ENCODE measurements at regions not wholly inside any gene's neighbourhood (a gene's known extent, or its start where the extent isn't known, plus 50 kb on each side); places are given as distances from the start of the nearest gene placed in this dataset.

GRCh38 chr5:168171901-168172759 lies 119.3 kb upstream of the WWC1 start:
- Histone ChIP-seq H3K27ac (no peak overlapping the region), H3K4me3 (no peak overlapping the region), H3K9me3 (no peaks in the 10 kb centered on the region), H3K36me3 (peaks cover 91% of the 10 kb centered on the region), H3K27me3 (no peaks in the 10 kb centered on the region), H3K9ac (no peak overlapping the region), H3K4me1 (no peaks in the 10 kb centered on the region), H3K4me2 (no peak overlapping the region), H4K20me1 (no peaks in the 10 kb centered on the region)
- TF ChIP-seq Cebpa-rat (IDR thresholded peaks at IDR 0.05): no peak

- no peak overlapping the region for H3K27ac ChIP-seq
Measured at GRCh38 chr5:168172760-168173223, 118.7 kb upstream of the WWC1 start.

GRCh38 chr5:168174376-168174775 lies 117.1 kb upstream of the WWC1 start:
- Histone ChIP-seq H3K9ac (no peak overlapping the region), H3K36me3 (peaks cover 89% of the 10 kb centered on the region), H4K20me1 (no peaks in the 10 kb centered on the region), H3K27ac (no peak overlapping the region), H3K9me3 (no peaks in the 10 kb centered on the region), H3K4me1 (no peaks in the 10 kb centered on the region), H3K4me3 (no peak overlapping the region), H3K4me2 (no peak overlapping the region), H3K27me3 (no peaks in the 10 kb centered on the region)
- TF ChIP-seq Cebpa-rat (IDR thresholded peaks at IDR 0.05): no peak

More at GRCh38 chr5:168172760-168173223, 118.7 kb upstream of the WWC1 start:
- Histone ChIP-seq H4K20me1 (no peaks in the 10 kb centered on the region), H3K9me3 (no peaks in the 10 kb centered on the region), H3K4me3 (no peak overlapping the region), H3K36me3 (peaks cover 91% of the 10 kb centered on the region), H3K27me3 (no peaks in the 10 kb centered on the region), H3K9ac (no peak overlapping the region), H3K4me1 (no peaks in the 10 kb centered on the region), H3K4me2 (no peak overlapping the region)
- no peak for TF ChIP-seq Cebpa-rat (IDR thresholded peaks at IDR 0.05)

GRCh38 chr5:168176251-168176650 lies 115.2 kb upstream of the WWC1 start:
- Histone ChIP-seq H3K27ac (no peak overlapping the region), H3K9ac (no peak overlapping the region), H4K20me1 (no peaks in the 10 kb centered on the region), H3K4me2 (no peak overlapping the region), H3K36me3 (peaks cover 89% of the 10 kb centered on the region), H3K9me3 (no peaks in the 10 kb centered on the region), H3K4me3 (no peak overlapping the region), H3K27me3 (no peaks in the 10 kb centered on the region), H3K4me1 (no peaks in the 10 kb centered on the region)
- no peak for TF ChIP-seq Cebpa-rat (IDR thresholded peaks at IDR 0.05)

GRCh38 chr5:168176941-168177340 lies 114.5 kb upstream of the WWC1 start:
- peaks cover 91% of the 10 kb centered on the region for H3K36me3 ChIP-seq
- no peaks in the 10 kb centered on the region for H3K27me3 ChIP-seq
- no peaks in the 10 kb centered on the region for H3K9me3 ChIP-seq

GRCh38 chr5:168177831-168178450 lies 113.5 kb upstream of the WWC1 start:
- Histone ChIP-seq H3K9ac (no peak overlapping the region), H3K27me3 (no peaks in the 10 kb centered on the region), H3K4me3 (no peak overlapping the region), H3K9me3 (no peaks in the 10 kb centered on the region), H3K4me2 (no peak overlapping the region), H3K36me3 (peaks cover 91% of the 10 kb centered on the region), H4K20me1 (no peaks in the 10 kb centered on the region), H3K4me1 (no peaks in the 10 kb centered on the region), H3K27ac (no peak overlapping the region)
- TF ChIP-seq Cebpa-rat (IDR thresholded peaks at IDR 0.05): no peak

More at GRCh38 chr5:168176941-168177340, 114.5 kb upstream of the WWC1 start:
- no peak for TF ChIP-seq Cebpa-rat (IDR thresholded peaks at IDR 0.05)
- H3K4me2 ChIP-seq: no peak overlapping the region
- no peak overlapping the region for H3K9ac ChIP-seq
- H3K4me3 ChIP-seq: no peak overlapping the region
- no peaks in the 10 kb centered on the region for H4K20me1 ChIP-seq
- no peaks in the 10 kb centered on the region for H3K4me1 ChIP-seq
- H3K27ac ChIP-seq: no peak overlapping the region

GRCh38 chr5:168179192-168179593 lies 112.3 kb upstream of the WWC1 start:
- Histone ChIP-seq H3K36me3 (peaks cover 91% of the 10 kb centered on the region), H3K4me2 (no peak overlapping the region), H3K27ac (no peak overlapping the region), H3K9ac (no peak overlapping the region), H4K20me1 (no peaks in the 10 kb centered on the region), H3K9me3 (no peaks in the 10 kb centered on the region), H3K4me3 (no peak overlapping the region), H3K27me3 (no peaks in the 10 kb centered on the region), H3K4me1 (no peaks in the 10 kb centered on the region)
- TF ChIP-seq Cebpa-rat (IDR thresholded peaks at IDR 0.05): no peak

- no peak for TF ChIP-seq Cebpa-rat (IDR thresholded peaks at IDR 0.05)
- H3K27ac ChIP-seq: no peak overlapping the region
- no peak overlapping the region for H3K4me3 ChIP-seq
- H3K9ac ChIP-seq: no peak overlapping the region
- H3K27me3 ChIP-seq: no peaks in the 10 kb centered on the region
- H3K36me3 ChIP-seq: peaks cover 89% of the 10 kb centered on the region
- H3K4me1 ChIP-seq: no peaks in the 10 kb centered on the region
- H3K9me3 ChIP-seq: no peaks in the 10 kb centered on the region
- no peaks in the 10 kb centered on the region for H4K20me1 ChIP-seq
- no peak overlapping the region for H3K4me2 ChIP-seq
Measured at GRCh38 chr5:168182269-168182668, 109.2 kb upstream of the WWC1 start.

GRCh38 chr5:168184103-168184502 lies 107.3 kb upstream of the WWC1 start:
- peaks cover 91% of the 10 kb centered on the region for H3K36me3 ChIP-seq
- H3K27me3 ChIP-seq: no peaks in the 10 kb centered on the region
- H4K20me1 ChIP-seq: no peaks in the 10 kb centered on the region
- no peaks in the 10 kb centered on the region for H3K9me3 ChIP-seq
- H3K9ac ChIP-seq: no peak overlapping the region
- no peak overlapping the region for H3K27ac ChIP-seq
- H3K4me3 ChIP-seq: no peak overlapping the region
- H3K4me2 ChIP-seq: no peak overlapping the region
- TF ChIP-seq Cebpa-rat (IDR thresholded peaks at IDR 0.05): no peak
- H3K4me1 ChIP-seq: no peaks in the 10 kb centered on the region
